K562 (cell line): ENCODE measurements at regions not wholly inside any gene's neighbourhood (a gene's known extent, or its start where the extent isn't known, plus 50 kb on each side); places are given as distances from the start of the nearest gene placed in this dataset.
"Not testable (repeated sequence)": the region's sequence is repeated elsewhere in the genome, so short reads cannot be mapped to it uniquely, and the experiment has no call there.

Experiments
- ATAC-seq: fragments of 200-7000 bp; cut with Tn5 transposase; 3 replicates; pipeline ENCODE4 v1.9.1; 2020; ENCODE audit warnings: moderate library complexity
- BruUV-seq: library from RNA; stranded (reverse); fragments of 400-500 nt; replicated peaks from 2 replicates; lab custom pipeline; 2021; lab: Mats Ljungman, UMichigan
- CTCF ChIA-PET: fragments of 300-600 bp; formaldehyde crosslinking; extraction: SDS; loops from one replicate; lab custom pipeline; 2021; ENCODE audit warnings: low intra/inter-chr PET ratio; lab: Yijun Ruan, JAX
- POLR2A ChIA-PET: fragments of 300-600, 350-650 bp; sonication (Branson Sonifier 250); formaldehyde crosslinking; extraction: SDS; loops from one replicate; lab custom pipeline; 2021; ENCODE audit warnings: antibody characterized with exemption, inconsistent platforms; lab: Yijun Ruan, JAX
- DNase-seq, 4 experiments: peaks; one replicate each; pipeline versions ENCODE4 v3.0.0 to v3.0.0-alpha.2; 2011 to 2018; ENCODE audit warnings: low spot score in 3 of 4, mixed read lengths in 3 of 4; ENCODE audit errors: extremely low read depth in 1 of 4
- FAIRE-seq: peaks from 2 replicates; lab custom pipeline; 2011; peaks lifted over from hg19 to GRCh38; lab: Jason Lieb, UNC
- H2AFZ ChIP-seq: 2 replicates; pipeline ENCODE4 v1.6.0; 2011; ENCODE audit warnings: low read depth, low read length, control low read depth, inconsistent platforms
- H3K27ac ChIP-seq: fragments of 200-600 bp; 3 replicates; pipeline ENCODE4 v1.8.0; 2011; ENCODE audit warnings: low read depth, mild to moderate bottlenecking, control low read depth, inconsistent platforms, low read length, moderate library complexity, mixed read lengths; ENCODE audit errors: extremely low read depth
- H3K27me3 ChIP-seq, 2 experiments: fragments of 300-600 bp in 1 of 2; 2 replicates in 1 of 2; 3 replicates in 1 of 2; pipeline versions ENCODE4 v1.6.0 to v1.8.0; 2011; ENCODE audit warnings: inconsistent platforms in 2 of 2, low read length in 2 of 2, mild to moderate bottlenecking in 1 of 2, mixed read lengths in 1 of 2, moderate library complexity in 1 of 2; ENCODE audit not compliant: control insufficient read depth in 2 of 2, insufficient read depth in 2 of 2
- H3K36me3 ChIP-seq: fragments of 300-600 bp; 3 replicates; pipeline ENCODE4 v1.8.0; 2011; ENCODE audit warnings: mild to moderate bottlenecking, low read length, inconsistent platforms; ENCODE audit not compliant: control insufficient read depth, insufficient read depth
- H3K4me1 ChIP-seq, 2 experiments: fragments of 200-600 bp in 1 of 2; replicated peaks in 1 of 2; 2 replicates in 1 of 2; 3 replicates in 1 of 2; pipeline versions ENCODE4 v1.5.1 to v1.8.0; 2011; ENCODE audit warnings: inconsistent platforms in 2 of 2, low read length in 2 of 2, mild to moderate bottlenecking in 1 of 2, mixed read lengths in 1 of 2, moderate library complexity in 1 of 2; ENCODE audit not compliant: control insufficient read depth in 2 of 2, insufficient read depth in 2 of 2
- H3K4me2 ChIP-seq: 2 replicates; pipeline ENCODE4 v1.6.1; 2011; ENCODE audit warnings: low read length, control low read depth, inconsistent platforms, mixed read lengths; ENCODE audit not compliant: insufficient read depth
- H3K4me3 ChIP-seq: fragments of 200-600 bp; sonication (generic), shearing (Covaris generic); 2 replicates; pipeline ENCODE4 v1.5.1; 2016; ENCODE audit warnings: control low read depth, inconsistent platforms
- H3K79me2 ChIP-seq: fragments of 200-600 bp; 3 replicates; pipeline ENCODE4 v1.8.0; 2011; ENCODE audit warnings: low read length, inconsistent platforms; ENCODE audit not compliant: control insufficient read depth, insufficient read depth
- H3K9ac ChIP-seq, 2 experiments: 2 replicates each; pipeline versions ENCODE4 v1.6.0 to v1.6.1; 2011; ENCODE audit warnings: low read depth in 2 of 2, low read length in 2 of 2, control low read depth in 1 of 2, inconsistent platforms in 1 of 2, mild to moderate bottlenecking in 1 of 2, mixed read lengths in 1 of 2; ENCODE audit not compliant: insufficient read depth in 1 of 2
- H3K9me1 ChIP-seq: one replicate; pipeline ENCODE4 v1.6.0; 2011; ENCODE audit warnings: inconsistent platforms, mild to moderate bottlenecking, low read length, moderate library complexity; ENCODE audit not compliant: control insufficient read depth, insufficient read depth
- H3K9me3 ChIP-seq: replicated peaks from 2 replicates; pipeline ENCODE4 v1.5.1; 2011; ENCODE audit warnings: low read depth, low read length, inconsistent platforms; ENCODE audit not compliant: control insufficient read depth, insufficient read depth
- H4K20me1 ChIP-seq: replicated peaks from 2 replicates; pipeline ENCODE4 v1.6.1; 2011; ENCODE audit warnings: low read length, inconsistent platforms, mixed read lengths; ENCODE audit not compliant: control insufficient read depth, insufficient read depth
- HNRNPLL ChIP-seq: fragments of 200-400 bp; formaldehyde crosslinking; IDR thresholded peaks from 2 replicates; pipeline ENCODE4 v1.6.1; 2017; ENCODE audit warnings: low read length, low read depth, mild to moderate bottlenecking; ENCODE audit not compliant: poor library complexity, severe bottlenecking
- MAZ ChIP-seq, 2 experiments: fragments of 450-650 bp in 1 of 2; sonication (generic) in 1 of 2; formaldehyde crosslinking; IDR thresholded peaks in 1 of 2; conservative IDR thresholded peaks in 1 of 2; 2 replicates each; pipeline versions ENCODE4 v1.4.0 to v1.5.0; 2020; ENCODE audit warnings: mild to moderate bottlenecking in 1 of 2, missing genetic modification reagents in 1 of 2
- TRIM24 ChIP-seq, 2 experiments: fragments of 450-650 bp; IDR thresholded peaks; 2 replicates each; pipeline ENCODE4 v1.6.1; 2016
- WGBS: fragments of 100-300 bp; shearing (Covaris generic); methylation state at CpG from one replicate; pipeline ENCODE4 v1.1.6; 2016; ENCODE audit warnings: low coverage, mixed read lengths; ENCODE audit not compliant: insufficient coverage; ENCODE audit errors: missing lambda C conversion rate; 5-methylcytosine and 5-hydroxymethylcytosine counted together
- in situ Hi-C: fragments of 300-500 bp; cut with MboI; formaldehyde crosslinking; loops from 4 replicates; pipeline ENCODE4 v1.15.0; 2018; ENCODE audit warnings: inconsistent platforms, mixed read lengths
- intact Hi-C: fragments of 100-400 bp; cut with micrococcal nuclease; formaldehyde crosslinking; loops from 2 replicates; pipeline ENCODE4 v1.14.2; 2022
- TF ChIP-seq, protein P1 (sequence below): fragments of 450-650 bp; IDR thresholded peaks from 2 replicates; pipeline ENCODE4 v1.6.1; 2014; ENCODE audit warnings: low read depth, mild to moderate bottlenecking, moderate library complexity, borderline replicate concordance
- TF ChIP-seq, protein P2 (sequence below): fragments of 450-650 bp; IDR thresholded peaks from 2 replicates; pipeline ENCODE4 v1.6.1; 2017; ENCODE audit warnings: antibody characterized with exemption

DNA sequence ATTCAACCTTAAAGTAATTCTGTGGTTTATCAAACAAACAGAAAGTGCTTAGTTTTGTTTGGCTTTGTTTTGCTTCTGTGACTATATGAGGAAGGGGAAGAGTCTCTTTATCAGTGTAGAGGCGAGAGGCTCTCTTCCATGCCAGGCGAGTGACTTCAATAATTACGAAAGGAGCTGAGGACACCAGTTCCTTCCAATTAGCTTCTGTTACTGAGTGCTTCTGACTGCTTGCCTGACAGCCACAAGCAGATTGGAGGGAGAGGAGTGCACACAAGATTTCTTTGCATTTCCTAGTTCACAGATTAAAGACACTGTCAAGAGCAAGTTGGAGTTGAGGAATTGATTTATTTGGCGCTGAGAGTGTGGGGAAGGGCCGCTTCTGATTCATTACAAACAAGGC is 1484.5 kb upstream of the TENM4 start:
- intact Hi-C loops = no loop called here
- no peak for DNase-seq

DNA sequence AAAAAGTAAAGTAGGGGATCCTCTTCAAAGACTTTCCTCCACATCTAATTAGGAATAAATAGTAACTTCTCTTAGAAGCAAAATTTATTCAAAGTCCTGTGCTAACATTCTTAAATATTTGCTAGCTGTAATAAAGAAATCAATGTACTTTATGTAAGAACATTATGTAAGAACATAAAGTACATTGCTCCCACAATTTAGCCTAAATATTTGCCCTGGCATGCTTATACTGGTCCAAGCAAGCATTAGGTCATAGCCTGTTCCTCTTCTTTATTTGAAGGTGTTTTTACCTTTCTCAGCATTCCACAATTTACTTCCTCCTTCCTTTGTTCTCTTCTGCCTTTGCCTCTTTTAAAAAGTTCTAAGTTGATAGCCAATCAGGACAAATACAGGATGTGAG is 1480.5 kb upstream of the TENM4 start:
- BruUV-seq, H3K4me2 ChIP-seq, intact Hi-C loops, H3K79me2 ChIP-seq, H4K20me1 ChIP-seq, H3K4me3 ChIP-seq, H2AFZ ChIP-seq, H3K9me3 ChIP-seq, CTCF ChIA-PET, in situ Hi-C loops, FAIRE-seq, H3K36me3 ChIP-seq, H3K9me1 ChIP-seq, H3K4me1 ChIP-seq, ATAC-seq, H3K9ac ChIP-seq, H3K27ac ChIP-seq, H3K27me3 ChIP-seq, DNase-seq: not testable (repeated sequence)
- POLR2A ChIA-PET = interaction anchor here (0.7 kb wide), 1 partner anchor 1562 kb away, joined by 3 read pairs; no protein-coding TSS in a partner anchor

More for the DNA sequence above, 1484.5 kb upstream of the TENM4 start:
- H2AFZ ChIP-seq = no peak overlapping the region
- H3K27ac ChIP-seq = no peak overlapping the region
- H3K4me3 ChIP-seq = no peak overlapping the region
- no peaks in the 10 kb centered on the region for H3K9me1 ChIP-seq
- TF ChIP-seq, protein P1, sequence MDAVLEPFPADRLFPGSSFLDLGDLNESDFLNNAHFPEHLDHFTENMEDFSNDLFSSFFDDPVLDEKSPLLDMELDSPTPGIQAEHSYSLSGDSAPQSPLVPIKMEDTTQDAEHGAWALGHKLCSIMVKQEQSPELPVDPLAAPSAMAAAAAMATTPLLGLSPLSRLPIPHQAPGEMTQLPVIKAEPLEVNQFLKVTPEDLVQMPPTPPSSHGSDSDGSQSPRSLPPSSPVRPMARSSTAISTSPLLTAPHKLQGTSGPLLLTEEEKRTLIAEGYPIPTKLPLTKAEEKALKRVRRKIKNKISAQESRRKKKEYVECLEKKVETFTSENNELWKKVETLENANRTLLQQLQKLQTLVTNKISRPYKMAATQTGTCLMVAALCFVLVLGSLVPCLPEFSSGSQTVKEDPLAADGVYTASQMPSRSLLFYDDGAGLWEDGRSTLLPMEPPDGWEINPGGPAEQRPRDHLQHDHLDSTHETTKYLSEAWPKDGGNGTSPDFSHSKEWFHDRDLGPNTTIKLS = no peak
- no peak for TF ChIP-seq HNRNPLL
- no peak for TF ChIP-seq MAZ (CRISPR knock-in tag; conservative IDR thresholded peaks at IDR 0.05 in 1 of 2, IDR thresholded peaks at IDR 0.05 in 1 of 2)
- TF ChIP-seq TRIM24 (IDR thresholded peaks at IDR 0.05) = no peak
- TF ChIP-seq, protein P2, sequence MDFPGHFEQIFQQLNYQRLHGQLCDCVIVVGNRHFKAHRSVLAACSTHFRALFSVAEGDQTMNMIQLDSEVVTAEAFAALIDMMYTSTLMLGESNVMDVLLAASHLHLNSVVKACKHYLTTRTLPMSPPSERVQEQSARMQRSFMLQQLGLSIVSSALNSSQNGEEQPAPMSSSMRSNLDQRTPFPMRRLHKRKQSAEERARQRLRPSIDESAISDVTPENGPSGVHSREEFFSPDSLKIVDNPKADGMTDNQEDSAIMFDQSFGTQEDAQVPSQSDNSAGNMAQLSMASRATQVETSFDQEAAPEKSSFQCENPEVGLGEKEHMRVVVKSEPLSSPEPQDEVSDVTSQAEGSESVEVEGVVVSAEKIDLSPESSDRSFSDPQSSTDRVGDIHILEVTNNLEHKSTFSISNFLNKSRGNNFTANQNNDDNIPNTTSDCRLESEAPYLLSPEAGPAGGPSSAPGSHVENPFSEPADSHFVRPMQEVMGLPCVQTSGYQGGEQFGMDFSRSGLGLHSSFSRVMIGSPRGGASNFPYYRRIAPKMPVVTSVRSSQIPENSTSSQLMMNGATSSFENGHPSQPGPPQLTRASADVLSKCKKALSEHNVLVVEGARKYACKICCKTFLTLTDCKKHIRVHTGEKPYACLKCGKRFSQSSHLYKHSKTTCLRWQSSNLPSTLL = no peak
- ChIA-PET CTCF (no interaction called here), POLR2A (no interaction called here)
- H3K4me1 ChIP-seq = no peaks in the 10 kb centered on the region
- H4K20me1 ChIP-seq = no peaks in the 10 kb centered on the region
- no peaks in the 10 kb centered on the region for H3K79me2 ChIP-seq
- H3K9me3 ChIP-seq = no peaks in the 10 kb centered on the region; the same call in 1 of the 2 replicates
- in situ Hi-C loops = no loop called here
- H3K9ac ChIP-seq = no peak overlapping the region
- no TSS peak for BruUV-seq
- H3K27me3 ChIP-seq = no peaks in the 10 kb centered on the region
- H3K4me2 ChIP-seq = no peak overlapping the region
- ATAC-seq = no peak
- WGBS = 3% methylated on average over 5 of the region's 5 CpGs
- H3K36me3 ChIP-seq = no peaks in the 10 kb centered on the region
- no peak for FAIRE-seq
